Anterior cingulate cortex (tissue), 58 donors: ENCODE measurements at regions not wholly inside any gene's neighbourhood (a gene's known extent, or its start where the extent isn't known, plus 50 kb on each side); places are given as distances from the start of the nearest gene placed in this dataset.
"Not testable (repeated sequence)": the region's sequence is repeated elsewhere in the genome, so short reads cannot be mapped to it uniquely, and the experiment has no call there.

Experiments
- DNase-seq, 58 donors: peaks; one replicate each; lab custom pipeline; 2025; lab: John Stamatoyannopoulos, UW

DNA sequence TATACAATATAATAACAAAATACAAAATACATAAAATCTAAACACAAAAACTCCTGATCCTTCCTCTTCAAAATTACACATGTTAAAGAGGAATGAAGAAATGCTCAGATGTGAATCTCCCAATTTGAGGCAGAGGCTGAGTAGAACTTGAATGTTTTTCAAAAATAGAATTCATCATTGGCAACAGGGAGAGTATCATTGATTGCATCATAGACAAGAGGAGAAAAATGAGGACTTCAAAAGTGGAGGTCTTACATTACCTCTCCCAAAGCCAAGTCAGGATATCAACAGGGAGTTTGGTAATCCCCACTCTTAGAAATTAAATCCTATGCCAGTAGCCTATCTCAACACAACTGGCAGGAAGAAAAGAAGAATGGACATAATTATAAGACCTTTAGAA is 2023.9 kb upstream of the CELF4 start:
- no peak for DNase-seq

DNA sequence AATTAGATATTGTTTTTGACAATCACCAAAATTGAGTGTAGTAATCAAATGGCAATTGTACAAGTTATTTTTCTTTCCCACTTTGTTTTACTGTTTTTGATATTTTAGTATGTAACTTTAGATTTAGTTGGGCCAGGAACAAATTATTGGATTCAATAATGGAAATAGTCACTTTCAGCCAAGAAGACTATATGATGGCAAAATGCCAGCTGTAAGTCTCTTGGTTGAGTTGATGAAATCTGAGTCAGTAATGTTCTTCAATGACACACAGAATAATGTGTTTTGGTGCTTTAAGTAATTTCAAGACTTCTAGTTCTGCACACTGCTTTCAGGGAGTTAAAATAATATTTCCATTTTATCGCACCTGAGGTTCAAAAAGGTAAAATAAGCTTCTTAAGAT is 2022.0 kb upstream of the CELF4 start:
- DNase-seq, result no peak

DNA sequence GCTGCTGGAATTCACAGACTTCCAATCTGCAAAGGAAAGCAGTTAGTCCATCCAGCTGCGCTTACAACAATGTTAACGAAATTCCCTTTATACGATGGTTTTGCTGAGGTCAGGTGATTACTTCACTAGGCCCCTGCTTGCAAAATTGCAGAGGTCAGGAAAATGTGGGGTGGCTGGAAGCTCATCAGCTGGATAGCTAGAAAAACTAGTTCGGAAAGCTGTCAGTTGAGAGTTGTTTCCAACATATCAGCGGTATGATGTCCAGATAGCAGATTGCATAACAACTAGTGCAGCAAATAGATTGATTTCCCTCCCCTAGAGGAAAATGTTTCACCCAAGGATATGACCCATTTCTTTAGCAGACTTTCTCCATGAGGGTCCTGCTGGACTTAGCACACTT is 2021.1 kb upstream of the CELF4 start:
- DNase-seq, result no peak

DNA sequence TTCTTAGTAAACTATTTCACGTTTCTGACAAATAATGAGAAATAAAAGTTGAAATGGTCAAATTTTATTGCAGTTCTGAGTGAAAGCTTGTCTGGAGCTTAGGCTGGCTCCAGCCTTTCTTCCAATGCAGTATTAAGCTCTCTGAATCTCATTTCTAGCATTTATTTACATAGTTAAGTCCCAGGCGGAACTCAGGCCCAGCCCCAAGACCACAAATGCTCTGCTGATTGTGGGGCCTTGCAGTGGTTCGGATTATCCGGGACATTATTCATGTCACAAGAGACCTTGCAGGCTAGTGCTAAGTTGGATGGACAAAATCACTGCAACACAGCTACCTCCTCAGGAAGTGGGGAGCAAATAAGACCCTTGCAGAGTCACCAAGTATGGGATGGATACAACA is 2009.3 kb upstream of the CELF4 start:
- DNase-seq, result no peak

DNA sequence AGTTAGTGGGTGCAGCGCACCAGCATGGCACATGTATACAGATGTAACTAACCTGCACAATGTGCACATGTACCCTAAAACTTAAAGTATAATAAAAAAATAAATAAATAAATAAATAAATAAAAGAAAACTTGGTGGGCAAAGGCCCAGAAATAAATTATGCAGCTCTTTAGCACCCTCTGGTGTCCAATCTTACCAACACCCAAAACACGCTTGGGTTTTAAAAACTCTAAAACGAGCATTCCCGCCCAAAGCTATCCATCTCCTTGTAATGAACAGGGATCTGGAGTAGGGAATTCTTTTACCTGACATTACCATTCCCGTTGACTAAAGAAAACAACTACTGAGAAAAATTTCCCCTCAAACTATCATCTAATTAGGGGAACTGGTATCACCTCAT is 2005.9 kb upstream of the CELF4 start:
- DNase-seq, result no peak

DNA sequence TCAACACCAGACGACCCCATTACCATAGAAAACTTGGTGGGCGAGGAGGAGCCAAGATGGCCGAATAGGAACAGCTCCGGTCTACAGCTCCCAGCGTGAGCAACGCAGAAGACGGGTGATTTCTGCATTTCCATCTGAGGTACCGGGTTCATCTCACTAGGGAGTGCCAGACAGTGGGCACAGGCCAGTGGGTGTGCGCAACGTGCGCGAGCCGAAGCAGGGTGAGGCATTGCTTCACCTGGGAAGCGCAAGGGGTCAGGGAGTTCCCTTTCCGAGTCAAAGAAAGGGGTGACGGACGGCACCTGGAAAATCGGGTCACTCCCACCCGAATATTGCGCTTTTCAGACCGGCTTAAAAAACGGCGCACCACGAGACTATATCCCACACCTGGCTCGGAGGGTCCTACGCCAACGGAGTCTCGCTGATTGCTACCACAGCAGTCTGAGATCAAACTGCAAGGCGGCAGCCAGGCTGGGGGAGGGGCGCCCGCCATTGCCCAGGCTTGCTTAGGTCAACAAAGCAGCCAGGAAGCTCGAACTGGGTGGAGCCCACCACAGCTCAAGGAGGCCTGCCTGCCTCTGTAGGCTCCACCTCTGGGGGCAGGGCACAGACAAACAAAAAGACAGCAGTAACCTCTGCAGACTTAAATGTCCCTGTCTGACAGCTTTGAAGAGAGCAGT is 2000.1 kb upstream of the CELF4 start:
- DNase-seq, result not testable (repeated sequence)

DNA sequence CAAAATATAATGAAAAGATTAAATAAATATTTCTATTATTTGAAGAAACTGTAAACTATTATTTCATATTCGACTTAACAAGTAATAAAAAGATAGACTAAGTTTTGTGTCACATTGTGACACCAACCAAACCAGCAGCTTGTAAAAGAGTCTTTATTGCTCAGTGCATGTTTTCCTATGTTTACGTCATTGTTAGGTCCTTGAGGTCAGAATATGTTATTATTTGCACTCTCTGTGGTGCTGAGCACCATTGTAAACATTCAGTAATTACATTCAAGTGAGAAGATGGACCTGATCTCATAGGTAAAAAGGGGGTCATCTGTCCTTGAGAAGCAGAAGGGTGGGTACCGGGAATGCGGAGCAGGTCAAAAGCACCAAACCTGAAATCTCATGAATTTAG is 1999.1 kb upstream of the CELF4 start:
- no peak for DNase-seq

DNA sequence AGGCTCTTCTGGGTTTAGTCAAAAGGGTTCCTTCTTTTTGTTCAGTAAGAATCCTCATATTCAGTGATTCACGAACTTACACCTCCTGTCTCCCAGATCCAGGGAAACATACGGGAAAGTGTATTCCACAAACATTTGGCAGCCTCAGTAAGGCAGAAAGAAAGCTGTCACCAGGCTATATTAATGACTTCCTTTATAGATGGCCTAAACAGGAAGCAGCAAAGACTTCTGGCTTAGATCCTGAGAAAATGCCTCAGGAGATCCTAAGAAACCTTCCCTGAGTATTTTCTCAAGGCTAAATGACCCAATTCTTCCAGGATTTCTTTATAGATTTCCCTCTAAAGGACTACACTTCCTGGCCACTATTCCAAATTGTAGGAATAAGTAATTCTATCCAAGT is 1995.5 kb upstream of the CELF4 start:
- no peak for DNase-seq

DNA sequence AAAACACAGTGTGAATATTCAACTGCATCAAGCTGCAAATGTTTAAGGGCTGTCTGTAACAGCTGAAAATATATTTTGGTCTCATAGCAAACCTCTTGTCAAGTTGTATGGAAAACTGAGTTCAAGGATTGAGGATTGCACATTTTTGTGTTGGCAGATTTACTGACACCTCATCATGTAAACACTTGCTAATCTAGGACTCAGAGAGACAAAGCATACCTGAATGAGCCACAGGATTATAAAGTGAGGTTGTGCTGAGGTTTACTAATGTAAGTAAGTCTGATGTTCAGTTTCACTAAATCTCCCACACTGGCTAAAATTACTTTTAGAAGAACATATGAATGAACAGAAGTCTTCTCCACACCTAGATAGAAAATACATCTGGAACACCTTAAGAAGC is 1993.1 kb upstream of the CELF4 start:
- no peak for DNase-seq

DNA sequence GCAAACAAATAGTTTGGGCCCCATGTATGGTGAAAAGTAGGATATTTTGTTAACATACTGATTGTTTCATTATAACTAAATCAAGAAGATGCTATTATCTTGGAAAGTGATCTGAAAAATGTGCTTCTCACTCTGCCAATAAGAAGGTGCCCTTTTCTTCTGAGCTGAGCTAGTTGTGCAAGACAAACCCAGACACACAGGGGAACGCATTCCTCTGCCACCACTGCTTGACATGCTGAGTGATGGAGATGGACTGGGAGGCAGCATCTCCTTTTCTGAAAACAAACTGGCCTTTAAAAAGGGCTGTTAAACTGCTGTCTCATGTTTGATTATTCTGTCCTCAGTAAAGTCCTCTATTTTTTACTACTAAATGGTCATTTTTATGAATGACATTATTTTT is 1989.9 kb upstream of the CELF4 start:
- DNase-seq, result no peak

DNA sequence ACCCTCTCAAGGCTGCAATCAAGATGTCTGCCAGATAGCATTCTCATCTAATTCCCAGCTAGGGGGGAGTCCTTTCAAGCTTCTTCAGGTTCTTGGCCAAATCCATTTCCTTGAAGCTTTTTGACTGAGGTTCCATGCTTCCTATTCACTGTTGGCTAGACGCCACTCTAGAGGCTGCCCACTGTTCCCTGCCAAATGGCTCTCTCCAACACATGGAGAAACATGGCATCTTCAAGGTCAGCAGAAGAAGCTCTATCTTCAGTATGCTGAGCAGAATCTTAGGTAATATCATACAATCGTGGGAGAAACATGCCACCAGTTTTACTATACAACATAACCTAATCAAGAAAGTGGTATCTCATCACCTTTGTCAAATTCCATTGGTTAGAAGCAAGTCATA is 1985.1 kb upstream of the CELF4 start:
- no peak for DNase-seq

DNA sequence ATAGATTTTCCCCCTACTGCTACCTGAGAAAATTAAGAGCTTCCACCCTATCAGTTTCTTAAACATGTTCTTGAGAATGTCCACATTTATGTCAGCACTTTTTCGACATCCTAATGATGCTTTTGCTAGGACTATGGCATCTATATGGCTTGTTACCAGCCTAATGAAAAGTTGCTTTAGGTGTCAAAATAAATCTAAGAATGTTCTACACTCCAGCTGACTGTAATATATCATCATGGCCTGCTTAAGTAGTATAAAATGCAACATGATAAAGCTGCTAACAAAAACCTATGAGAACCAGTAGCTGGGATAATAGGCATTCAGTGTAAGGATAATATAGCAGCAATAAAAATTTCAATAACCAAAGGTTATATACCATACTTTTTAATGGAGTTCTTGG is 1983.5 kb upstream of the CELF4 start:
- DNase-seq, result no peak

DNA sequence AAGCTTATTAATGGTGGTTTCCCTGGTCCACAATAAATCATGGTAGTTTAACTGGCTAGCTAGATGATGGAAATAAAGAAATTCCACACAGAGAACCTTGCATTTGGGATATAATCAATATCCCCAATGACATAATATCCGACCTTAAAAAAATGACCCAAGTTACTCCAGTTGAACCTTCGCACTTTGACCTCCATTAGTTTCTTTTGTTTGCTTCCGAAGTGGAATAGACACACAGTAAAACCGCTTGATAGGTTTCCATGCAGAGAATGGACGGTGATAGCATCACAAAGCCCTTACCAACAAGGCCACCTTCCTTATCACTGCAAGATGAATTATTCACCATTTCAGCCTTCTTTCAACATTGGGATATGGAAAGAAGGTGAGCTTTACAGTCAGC is 1966.1 kb upstream of the CELF4 start:
- no peak for DNase-seq

DNA sequence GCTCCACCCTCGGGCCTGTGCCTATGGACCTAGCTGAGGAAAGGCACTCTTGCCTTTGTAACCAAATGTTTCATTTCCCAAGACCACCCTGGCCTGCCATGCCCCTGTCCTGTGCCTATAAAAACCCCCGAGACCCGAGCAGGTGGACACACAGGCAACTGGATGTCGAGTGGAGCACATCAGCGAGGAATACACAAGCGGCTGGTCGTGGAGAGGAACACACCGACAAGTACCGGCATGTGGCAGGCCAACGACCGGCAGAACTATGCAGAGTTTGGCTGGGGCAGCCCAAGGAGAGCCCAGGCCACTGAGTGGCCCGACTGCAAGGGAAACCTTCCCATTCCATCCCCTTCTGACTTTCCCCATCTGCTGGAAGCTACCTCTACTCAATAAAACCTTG is 1963.8 kb upstream of the CELF4 start:
- peak in 1 of 58 donors; percentile 3 for DNase-seq

DNA sequence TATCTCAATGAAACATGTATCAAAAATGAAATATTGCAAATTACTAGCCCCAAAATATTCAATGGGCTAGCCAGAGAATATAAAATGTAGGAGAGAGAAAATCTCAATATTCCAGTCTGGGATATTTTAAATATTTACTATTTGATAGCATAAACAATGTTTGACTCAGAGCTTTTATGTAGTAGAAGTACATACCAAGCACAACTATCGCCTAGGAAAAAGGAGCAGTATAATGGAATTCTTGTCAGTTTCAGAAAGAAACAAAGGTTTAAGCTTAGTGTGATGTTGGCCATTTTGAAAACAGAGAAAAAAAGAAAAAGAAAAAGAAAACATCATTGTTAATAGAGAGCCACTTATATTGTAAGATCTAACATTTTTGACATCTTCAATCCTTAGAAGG is 1961.9 kb upstream of the CELF4 start:
- DNase-seq, result no peak

DNA sequence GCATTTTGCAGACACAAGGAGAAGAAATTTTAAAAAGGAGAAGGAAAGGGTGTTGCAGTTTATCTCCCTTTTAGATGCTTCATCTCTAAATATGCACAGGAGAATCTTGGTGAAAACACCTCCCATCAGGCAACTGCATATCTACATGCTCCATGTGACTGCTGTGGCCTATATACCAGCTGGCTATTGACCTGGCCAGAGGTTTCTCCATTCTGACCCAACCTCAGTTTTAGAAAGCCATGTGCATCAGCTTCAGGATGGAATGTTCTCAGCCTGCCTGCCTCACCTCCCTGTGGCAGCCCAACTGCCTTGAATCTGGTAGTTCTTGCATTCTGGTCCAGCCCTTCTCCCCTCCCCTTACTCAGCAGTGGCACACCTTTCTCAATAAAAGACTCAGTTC is 1958.8 kb upstream of the CELF4 start:
- DNase-seq, result no peak

DNA sequence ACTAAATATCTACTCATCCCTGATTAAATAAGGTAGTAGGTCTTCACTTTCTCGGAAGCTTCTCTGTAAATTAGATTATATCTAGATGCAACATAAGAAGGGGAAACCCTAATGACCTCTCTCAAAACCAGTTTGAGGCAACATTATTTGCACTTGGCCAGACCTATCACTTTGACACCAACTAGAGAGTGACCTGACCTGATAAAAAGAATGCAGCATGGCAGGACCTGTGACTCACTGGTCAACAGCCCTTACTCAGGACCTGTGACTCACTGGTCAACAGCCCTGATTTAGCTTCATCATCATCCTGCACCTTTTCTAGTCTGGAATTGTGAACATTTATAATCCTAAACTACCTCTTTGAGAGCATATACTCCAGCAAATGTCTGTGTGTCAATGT is 1957.7 kb upstream of the CELF4 start:
- no peak for DNase-seq

DNA sequence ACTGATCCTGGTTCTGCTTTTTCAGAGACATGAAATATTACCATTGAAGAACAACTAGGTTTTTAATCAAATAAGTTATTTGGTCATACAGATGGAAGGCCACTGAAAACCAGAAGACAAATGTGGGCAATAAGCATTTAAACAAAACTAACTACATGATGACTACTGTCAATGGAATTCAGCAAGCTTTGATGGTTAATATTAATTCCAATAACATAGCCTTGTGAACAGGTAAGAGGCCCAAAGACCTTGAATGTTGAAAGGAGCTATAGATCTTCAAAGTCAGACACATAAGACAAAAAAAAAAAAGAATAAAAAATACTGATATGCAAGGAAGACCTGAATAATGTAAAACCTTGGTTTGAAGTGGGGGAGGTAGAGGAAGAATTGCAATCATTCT is 1955.6 kb upstream of the CELF4 start:
- DNase-seq, result no peak

DNA sequence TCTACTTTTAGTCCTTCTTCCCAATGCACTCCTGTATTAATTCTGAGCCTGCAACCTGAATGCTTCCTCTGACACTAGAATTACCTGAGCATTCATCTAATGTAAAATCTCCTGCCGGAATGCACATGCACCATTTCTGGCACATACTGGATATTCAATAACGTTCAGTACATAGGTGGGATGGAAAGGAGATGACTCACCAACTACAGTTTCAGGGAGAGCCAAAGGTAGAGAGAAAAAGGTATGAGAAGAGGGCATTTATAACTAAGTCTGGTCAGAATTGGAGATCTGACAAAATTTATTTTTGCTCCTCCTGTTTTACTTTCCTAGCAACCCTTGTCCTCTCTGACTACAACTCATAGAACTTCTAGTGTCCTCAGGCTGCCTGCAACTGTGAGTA is 1954.1 kb upstream of the CELF4 start:
- DNase-seq, result no peak

DNA sequence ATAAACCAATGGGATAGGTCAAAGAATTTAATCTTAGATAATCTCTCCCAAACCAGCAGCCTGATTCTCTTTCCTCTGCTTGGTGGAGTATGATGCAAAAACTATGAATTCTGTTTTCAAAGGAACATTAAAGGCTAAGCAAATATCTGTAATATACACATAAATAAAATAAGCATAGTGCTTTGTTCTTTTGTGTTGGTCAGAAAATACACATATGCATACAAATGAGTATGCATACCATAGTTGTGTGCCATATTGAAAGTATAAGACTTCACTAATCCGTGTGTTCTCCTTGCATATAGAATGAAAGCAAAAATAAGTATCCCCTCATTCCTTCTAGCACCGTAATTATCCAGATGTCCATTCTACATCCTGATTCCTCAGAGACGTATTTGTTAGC is 1949.7 kb upstream of the CELF4 start:
- DNase-seq, result no peak

DNA sequence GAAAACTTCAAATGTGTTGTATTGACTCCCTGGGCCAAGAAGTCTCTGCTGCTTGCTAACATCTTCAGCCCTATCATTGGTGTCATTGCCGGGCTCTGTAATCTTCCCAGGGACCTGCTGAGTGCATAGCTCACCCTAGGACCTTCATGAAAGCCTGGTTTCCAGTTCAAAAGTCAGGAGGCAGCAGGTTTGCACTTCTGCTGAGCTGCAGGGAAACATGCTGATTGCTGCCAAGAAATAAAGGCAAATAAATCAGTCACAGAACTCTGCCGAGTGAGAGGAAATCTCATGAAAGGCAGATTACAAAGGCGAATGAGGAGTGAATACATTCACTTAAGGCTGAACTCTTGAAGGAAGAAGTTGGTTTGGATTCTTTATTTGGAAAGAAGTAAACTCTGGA is 1947.6 kb upstream of the CELF4 start:
- no peak for DNase-seq

DNA sequence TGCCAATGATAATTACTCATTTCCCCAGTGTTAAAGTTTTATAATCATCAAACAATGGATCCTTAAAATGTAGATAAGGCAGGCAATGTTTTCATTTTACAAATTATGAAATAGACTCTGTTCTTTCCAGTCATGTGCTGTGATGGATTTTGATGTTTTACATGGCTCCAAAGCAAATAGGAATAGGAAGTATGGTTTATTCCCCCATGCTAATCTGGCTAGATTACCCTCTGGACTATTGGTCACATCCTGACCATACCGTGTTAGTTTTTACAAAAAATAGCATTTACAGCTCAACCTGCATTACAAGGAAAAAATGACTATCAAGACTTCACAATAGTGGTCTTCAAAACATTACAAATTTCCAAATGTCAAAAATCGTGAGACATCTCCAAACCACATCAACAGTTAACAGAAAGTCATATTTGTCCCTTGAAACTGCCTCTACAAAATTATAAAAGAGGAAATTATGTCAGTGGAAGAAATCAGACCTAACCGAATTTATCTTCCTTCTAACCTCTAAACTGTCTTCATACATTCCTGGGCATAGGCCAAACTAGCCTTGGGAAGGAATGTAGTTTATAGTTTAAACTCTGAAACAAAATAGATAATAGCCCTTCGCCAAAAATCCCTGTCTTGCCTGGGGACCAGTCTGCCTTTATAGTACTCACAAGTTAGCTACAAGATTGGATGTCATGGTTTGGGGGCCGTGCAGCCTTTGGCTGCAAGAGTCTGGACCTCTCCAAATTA is 1941.2 kb upstream of the CELF4 start:
- DNase-seq, result no peak

DNA sequence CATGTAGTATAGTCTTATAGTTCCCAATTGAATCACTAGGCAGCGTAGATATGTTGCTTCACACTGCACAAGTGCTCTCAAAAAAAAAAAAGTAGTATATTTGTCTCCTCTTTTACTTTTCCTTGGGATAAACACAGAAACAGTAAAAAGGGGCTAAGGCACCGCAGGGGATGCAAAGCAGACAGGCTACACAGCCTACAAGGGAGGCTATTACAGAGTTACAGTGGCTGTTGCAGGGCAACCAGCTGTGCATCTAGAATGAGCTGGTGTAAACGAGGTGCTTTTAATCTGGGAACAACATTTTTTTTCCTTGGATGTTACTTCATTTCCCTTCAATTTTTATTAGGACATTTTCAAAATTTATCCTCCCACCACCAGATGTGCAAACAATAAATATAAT is 1934.7 kb upstream of the CELF4 start:
- DNase-seq, result peak in 1 of 58 donors; percentile 2
